H1 (cell line): ENCODE measurements at regions not wholly inside any gene's neighbourhood (a gene's known extent, or its start where the extent isn't known, plus 50 kb on each side); places are given as distances from the start of the nearest gene placed in this dataset.

Source experiments
- CTCF ChIA-PET: fragments of 300-600 bp; sonication (Branson Sonifier 250); formaldehyde crosslinking; loops from one replicate; lab custom pipeline; 2021; ENCODE audit not compliant: partially characterized antibody; lab: Charles Lee
- POLR2A ChIA-PET: fragments of 300-600 bp; sonication (Branson Sonifier 250); formaldehyde crosslinking; loops from one replicate; lab custom pipeline; 2021; ENCODE audit warnings: inconsistent platforms; ENCODE audit not compliant: partially characterized antibody; lab: Charles Lee
- DNase-seq, 2 experiments: peaks; one replicate each; pipeline versions ENCODE4 v3.0.0 to v3.0.0-alpha.2; 2010 to 2022; ENCODE audit warnings: low spot score in 2 of 2, low read depth in 1 of 2, mixed read lengths in 1 of 2
- FAIRE-seq: peaks from 2 replicates; lab custom pipeline; 2011; peaks lifted over from hg19 to GRCh38; lab: Jason Lieb, UNC
- H2AFZ ChIP-seq: 2 replicates; pipeline ENCODE4 v1.8.1; 2012; ENCODE audit warnings: low read length, inconsistent platforms
- H2AK5ac ChIP-seq: 2 replicates; pipeline ENCODE4 v1.6.1; 2013; ENCODE audit warnings: low read depth, low read length
- H2BK120ac ChIP-seq: replicated peaks from 2 replicates; pipeline ENCODE3; 2013; ENCODE audit warnings: low read depth, low read length, inconsistent platforms
- H2BK12ac ChIP-seq: 2 replicates; pipeline ENCODE4 v1.6.1; 2013; ENCODE audit warnings: low read depth, low read length
- H2BK15ac ChIP-seq: 2 replicates; pipeline ENCODE4 v1.6.1; 2013; ENCODE audit warnings: low read length
- H2BK20ac ChIP-seq: 2 replicates; pipeline ENCODE4 v1.6.1; 2013; ENCODE audit warnings: low read length
- H2BK5ac ChIP-seq: 2 replicates; pipeline ENCODE4 v1.6.1; 2013; ENCODE audit warnings: low read depth, low read length
- H3K14ac ChIP-seq: 2 replicates; pipeline ENCODE4 v1.6.1; 2013; ENCODE audit warnings: inconsistent platforms; ENCODE audit not compliant: insufficient read length
- H3K18ac ChIP-seq: 2 replicates; pipeline ENCODE4 v1.6.1; 2013; ENCODE audit warnings: low read length; ENCODE audit errors: extremely low read depth
- H3K23ac ChIP-seq: 2 replicates; pipeline ENCODE4 v1.6.1; 2013; ENCODE audit warnings: inconsistent platforms; ENCODE audit not compliant: insufficient read length
- H3K23me2 ChIP-seq: 2 replicates; pipeline ENCODE4 v1.6.1; 2013; ENCODE audit warnings: low read depth, low read length
- H3K27ac ChIP-seq: 2 replicates; pipeline ENCODE4 v1.6.1; 2011; ENCODE audit warnings: low read depth, low read length, inconsistent platforms
- H3K27me3 ChIP-seq, 4 experiments: replicated peaks in 1 of 4; 1 replicate in 1 of 4; 2 replicates in 3 of 4; pipeline versions ENCODE4 v1.6.1 to v1.8.1; 2011 to 2013; ENCODE audit warnings: low read length in 3 of 4, mild to moderate bottlenecking in 3 of 4, inconsistent platforms in 2 of 4, mixed read lengths in 2 of 4, moderate library complexity in 1 of 4; ENCODE audit not compliant: control insufficient read depth in 3 of 4, insufficient read depth in 3 of 4; ENCODE audit errors: extremely low read depth in 1 of 4
- H3K36me3 ChIP-seq, 4 experiments: 2 replicates each; pipeline versions ENCODE4 v1.6.1 to v1.8.1; 2011 to 2013; ENCODE audit warnings: mild to moderate bottlenecking in 4 of 4, low read length in 3 of 4, moderate library complexity in 2 of 4, control low read depth in 1 of 4, inconsistent platforms in 1 of 4; ENCODE audit not compliant: insufficient read depth in 4 of 4, control insufficient read depth in 2 of 4
- H3K4ac ChIP-seq: replicated peaks from 2 replicates; pipeline ENCODE3; 2013; ENCODE audit warnings: low read length, low read depth, mixed read lengths, inconsistent platforms; ENCODE audit not compliant: insufficient read length
- H3K4me1 ChIP-seq, 4 experiments: replicated peaks in 1 of 4; 1 replicate in 1 of 4; 2 replicates in 3 of 4; pipeline versions ENCODE4 v1.6.1 to v1.8.1; 2011 to 2013; ENCODE audit warnings: low read length in 3 of 4, inconsistent platforms in 2 of 4, mixed read lengths in 1 of 4; ENCODE audit not compliant: insufficient read depth in 4 of 4, control insufficient read depth in 3 of 4
- H3K4me2 ChIP-seq, 2 experiments: 2 replicates each; pipeline versions ENCODE4 v1.6.1 to v1.8.1; 2011 to 2013; ENCODE audit warnings: low read depth in 2 of 2, low read length in 2 of 2, control low read depth in 1 of 2, inconsistent platforms in 1 of 2, mild to moderate bottlenecking in 1 of 2; ENCODE audit not compliant: insufficient read depth in 1 of 2
- H3K4me3 ChIP-seq, 4 experiments: fragments of 200-600, 300-600 bp in 1 of 4; sonication (generic), shearing (Covaris generic), sonication (Bioruptor Twin) in 1 of 4; 2 replicates each; pipeline versions ENCODE4 v1.5.1 to v1.8.1; 2011 to 2016; ENCODE audit warnings: low read length in 4 of 4, low read depth in 3 of 4, control low read depth in 2 of 4, inconsistent platforms in 2 of 4, mild to moderate bottlenecking in 2 of 4, mixed read lengths in 1 of 4, moderate library complexity in 1 of 4; ENCODE audit not compliant: insufficient read depth in 2 of 4; ENCODE audit errors: extremely low read depth in 1 of 4
- H3K56ac ChIP-seq: replicated peaks from 2 replicates; pipeline ENCODE3; 2013; ENCODE audit warnings: low read depth, mild to moderate bottlenecking, mixed read lengths, low read length, inconsistent platforms; ENCODE audit not compliant: insufficient read length
- H3K79me1 ChIP-seq: 2 replicates; pipeline ENCODE4 v1.6.1; 2013; ENCODE audit warnings: low read depth, low read length, control low read depth
- H3K79me2 ChIP-seq, 2 experiments: 2 replicates each; pipeline versions ENCODE4 v1.6.1 to v1.8.1; 2012 to 2013; ENCODE audit warnings: low read length in 2 of 2, mild to moderate bottlenecking in 2 of 2, inconsistent platforms in 1 of 2; ENCODE audit not compliant: insufficient read depth in 2 of 2, control insufficient read depth in 1 of 2
- H3K9ac ChIP-seq, 4 experiments: replicated peaks in 1 of 4; 1 replicate in 1 of 4; 2 replicates in 3 of 4; pipeline versions ENCODE4 v1.6.1 to v1.8.1; 2011 to 2013; ENCODE audit warnings: low read depth in 3 of 4, low read length in 3 of 4, control low read depth in 2 of 4, mild to moderate bottlenecking in 2 of 4, moderate library complexity in 2 of 4, inconsistent platforms in 1 of 4; ENCODE audit errors: extremely low read depth in 1 of 4
- H3K9me3 ChIP-seq, 2 experiments: 2 replicates each; pipeline versions ENCODE4 v1.6.1 to v1.8.1; 2012 to 2013; ENCODE audit warnings: mild to moderate bottlenecking in 2 of 2, moderate library complexity in 2 of 2, control low read depth in 1 of 2, inconsistent platforms in 1 of 2, low read depth in 1 of 2, low read length in 1 of 2, mixed read lengths in 1 of 2; ENCODE audit not compliant: insufficient read depth in 2 of 2
- H4K20me1 ChIP-seq, 2 experiments: replicated peaks in 1 of 2; 2 replicates each; pipeline versions ENCODE3 to v1.8.1; 2011 to 2013; ENCODE audit warnings: inconsistent platforms in 2 of 2, low read length in 2 of 2, mild to moderate bottlenecking in 1 of 2; ENCODE audit not compliant: insufficient read depth in 2 of 2, control insufficient read depth in 1 of 2
- H4K5ac ChIP-seq: 2 replicates; pipeline ENCODE4 v1.6.1; 2013; ENCODE audit warnings: low read length, low read depth, mixed read lengths, inconsistent platforms; ENCODE audit not compliant: insufficient read length
- H4K8ac ChIP-seq: 2 replicates; pipeline ENCODE4 v1.8.0; 2013; ENCODE audit warnings: mild to moderate bottlenecking, moderate library complexity, low read length, inconsistent platforms; ENCODE audit not compliant: insufficient read depth; ENCODE audit errors: extremely low read depth
- H4K91ac ChIP-seq: replicated peaks from 2 replicates; pipeline ENCODE3; 2013; ENCODE audit warnings: low read length, mixed read lengths, inconsistent platforms; ENCODE audit not compliant: insufficient read length
- GABPA ChIP-seq: IDR thresholded peaks from 2 replicates; pipeline ENCODE4 v1.6.1; 2011; ENCODE audit warnings: mild to moderate bottlenecking, low read length, moderate library complexity, borderline replicate concordance; ENCODE audit not compliant: insufficient read depth
- KDM4A ChIP-seq: IDR thresholded peaks from one replicate; pipeline ENCODE4 v1.7.1; 2012; ENCODE audit warnings: low read depth, mild to moderate bottlenecking, moderate library complexity, low read length, inconsistent platforms; ENCODE audit not compliant: severe bottlenecking
- MAFK ChIP-seq: IDR thresholded peaks from 2 replicates; pipeline ENCODE4 v1.6.1; 2012; ENCODE audit warnings: low read depth, mild to moderate bottlenecking, improper control_type of control experiment, low read length
- SAP30 ChIP-seq: fragments of 300-600 bp; sonication (generic); IDR thresholded peaks from 2 replicates; pipeline ENCODE4 v1.7.1; 2012; ENCODE audit warnings: low read length, moderate library complexity, mild to moderate bottlenecking, inconsistent platforms; ENCODE audit not compliant: insufficient read depth, insufficient replicate concordance
- SIX5 ChIP-seq: IDR thresholded peaks from 2 replicates; pipeline ENCODE4 v1.6.1; 2011; ENCODE audit warnings: mild to moderate bottlenecking, low read depth, low read length
- ZNF274 ChIP-seq: IDR thresholded peaks from 2 replicates; pipeline ENCODE4 v1.7.0; 2012; ENCODE audit warnings: low read length, borderline replicate concordance; ENCODE audit errors: extremely low read depth
- WGBS, 2 experiments: shearing (Covaris generic) in 1 of 2; methylation state at CpG; one replicate each; pipeline versions ENCODE4 v1.1.6 to v1.1.7; 2013 to 2015; ENCODE audit warnings: low lambda C conversion rate in 2 of 2, mixed read lengths in 2 of 2, inconsistent platforms in 1 of 2, low coverage in 1 of 2, missing lambda C conversion rate in 1 of 2; ENCODE audit not compliant: insufficient replicate concordance in 2 of 2, insufficient coverage in 1 of 2, insufficient read length in 1 of 2; ENCODE audit errors: extremely low coverage in 1 of 2, missing lambda C conversion rate in 1 of 2; 5-methylcytosine and 5-hydroxymethylcytosine counted together

GRCh38 chr2:9757501-9758264 lies 85.6 kb upstream of the TAF1B start:
- Histone ChIP-seq H3K9me3 (no peaks in the 10 kb centered on the region), H3K18ac (0 out of 2 replicates have a peak overlapping the region, but pooled peaks have one; percentile 38), H2BK12ac (0 out of 2 replicates have a peak overlapping the region, but pooled peaks have one; percentile 52), H3K4ac (no peak overlapping the region), H3K56ac (no peak overlapping the region), H2BK15ac (no peak overlapping the region; the same call in 1 of the 2 replicates), H3K79me1 (no peaks in the 10 kb centered on the region), H2BK5ac (no peak overlapping the region), H3K9ac (no peak overlapping the region), H3K23ac (no peak overlapping the region), H2BK20ac (no peak overlapping the region), H3K4me3 (peak overlapping the region; percentile 13 to 54 (median 22); a peak in 6 of 8 replicates), H3K27ac (no peak overlapping the region), H4K5ac (no peak overlapping the region), H3K79me2 (no peaks in the 10 kb centered on the region), H3K27me3 (peaks cover 0 to 7% (median 2%) of the 10 kb centered on the region in 4 experiments; a peak in 3 of 7 replicates), H4K91ac (no peak overlapping the region), H3K23me2 (peaks cover 3% of the 10 kb centered on the region; the same call in 1 of the 2 replicates), H3K36me3 (no peaks in the 10 kb centered on the region), H2AK5ac (no peak overlapping the region), H4K8ac (no peak overlapping the region), H3K4me2 (peak overlapping the region; percentile 72 to 82), H2BK120ac (no peak overlapping the region), H4K20me1 (no peaks in the 10 kb centered on the region), H3K4me1 (peaks cover 0 to 31% (median 13%) of the 10 kb centered on the region in 4 experiments; a peak in 6 of 7 replicates), H2AFZ (peak overlapping the region; percentile 43; the same call in 1 of the 2 replicates), H3K14ac (no peak overlapping the region)
- no peak for TF ChIP-seq GABPA
- TF ChIP-seq ZNF274, result no peak
- TF ChIP-seq MAFK, result no peak
- no peak for TF ChIP-seq SAP30
- peak; percentile 5 for TF ChIP-seq KDM4A
- TF ChIP-seq SIX5, result no peak
- WGBS, 2 experiments, result 30% methylated on average over 27 of the region's 27 CpGs; no CpG with 5 or more reads in 1 of the 2 experiments
- FAIRE-seq (no peak), DNase-seq (no peak)
- ChIA-PET POLR2A (interaction anchor here (0.6 to 1.5 kb wide), 3 partner anchors 12 to 202 kb away, joined by 3 read pairs; partner anchors contain the start of gene ADAM17), CTCF (interaction anchor here (0.9 to 7.1 kb wide), 5 partner anchors 12 to 58 kb away, joined by 3 to 103 read pairs (median 3); no protein-coding TSS in a partner anchor)
